GM23248 (cell line): ENCODE measurements at regions not wholly inside any gene's neighbourhood (a gene's known extent, or its start where the extent isn't known, plus 50 kb on each side); places are given as distances from the start of the nearest gene placed in this dataset.

Experiments
- EZH2 ChIP-seq: fragments of 200-600 bp; sonication (generic); IDR thresholded peaks from 2 replicates; pipeline ENCODE4 v1.6.1; 2018; ENCODE audit warnings: antibody characterized with exemption, mild to moderate bottlenecking; ENCODE audit not compliant: insufficient read depth, poor library complexity, severe bottlenecking
- EZH2phosphoT487 ChIP-seq: fragments of 200-600 bp; sonication (generic); IDR thresholded peaks from 2 replicates; pipeline ENCODE4 v1.6.1; 2018; ENCODE audit warnings: antibody characterized with exemption, moderate library complexity, mild to moderate bottlenecking, low read depth; ENCODE audit not compliant: insufficient read depth

DNA sequence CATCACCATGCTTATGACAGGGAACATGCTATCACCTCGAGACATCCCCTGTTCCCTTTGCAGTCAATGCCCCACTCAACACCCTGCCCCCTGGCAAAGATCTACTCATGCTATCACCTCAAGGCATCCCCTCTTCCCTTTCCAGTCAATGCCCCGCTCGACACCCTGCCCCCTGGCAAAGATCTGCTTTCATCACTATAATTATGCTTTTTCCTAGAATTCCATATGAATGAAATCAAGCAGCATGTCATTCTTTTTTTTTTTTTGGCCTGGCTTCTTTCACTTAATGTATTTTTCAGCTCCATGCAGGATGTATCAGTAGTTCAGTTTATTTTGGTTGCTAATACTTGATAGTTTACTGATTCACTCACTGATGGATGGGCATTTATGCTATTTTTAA, 554.9 kb downstream of the CDH26 start:
- TF ChIP-seq EZH2, result no peak
- TF ChIP-seq EZH2phosphoT487, result no peak
